DOHH2 (cell line): ENCODE measurements at regions not wholly inside any gene's neighbourhood (a gene's known extent, or its start where the extent isn't known, plus 50 kb on each side); places are given as distances from the start of the nearest gene placed in this dataset.

Experiments used
- H3F3A ChIP-seq: fragments of 200-600 bp; sonication (generic), shearing (Covaris generic); 2 replicates; pipeline ENCODE4 v1.6.0; 2016; ENCODE audit warnings: antibody characterized with exemption, mild to moderate bottlenecking; ENCODE audit not compliant: control insufficient read depth, insufficient read depth
- H3K27ac ChIP-seq: fragments of 200-600 bp; sonication (generic); 2 replicates; pipeline ENCODE4 v1.5.1; 2014; ENCODE audit warnings: low read depth, mild to moderate bottlenecking, low read length, moderate library complexity
- H3K27me3 ChIP-seq: fragments of 200-600 bp; sonication (generic); 2 replicates; pipeline ENCODE4 v1.6.1; 2014; ENCODE audit warnings: mild to moderate bottlenecking, low read length, mixed read lengths; ENCODE audit not compliant: control insufficient read depth
- H3K36me3 ChIP-seq: fragments of 200-600 bp; sonication (generic); 2 replicates; pipeline ENCODE4 v1.6.1; 2014; ENCODE audit warnings: mild to moderate bottlenecking, low read length, moderate library complexity, mixed read lengths; ENCODE audit not compliant: control insufficient read depth
- H3K4me1 ChIP-seq: fragments of 200-600 bp; sonication (generic); 2 replicates; pipeline ENCODE4 v1.6.1; 2014; ENCODE audit warnings: mild to moderate bottlenecking, low read length, mixed read lengths; ENCODE audit not compliant: control insufficient read depth
- H3K4me2 ChIP-seq: fragments of 200-600 bp; sonication (generic); 2 replicates; pipeline ENCODE4 v1.6.0; 2014; ENCODE audit warnings: mild to moderate bottlenecking, low read length, moderate library complexity
- H3K4me3 ChIP-seq: fragments of 200-600 bp; sonication (generic); 2 replicates; pipeline ENCODE4 v1.5.1; 2014; ENCODE audit warnings: mild to moderate bottlenecking, low read length, mixed read lengths
- H3K79me2 ChIP-seq: fragments of 200-600 bp; sonication (generic); 2 replicates; pipeline ENCODE4 v1.6.1; 2014; ENCODE audit warnings: mild to moderate bottlenecking, low read length, mixed read lengths; ENCODE audit not compliant: control insufficient read depth
- H3K9me2 ChIP-seq: fragments of 200-600 bp; sonication (generic); replicated peaks from 2 replicates; pipeline ENCODE4 v1.6.1; 2014; ENCODE audit warnings: mild to moderate bottlenecking, low read length, mixed read lengths; ENCODE audit not compliant: control insufficient read depth
- H3K9me3 ChIP-seq: fragments of 200-600 bp; sonication (generic); 2 replicates; pipeline ENCODE4 v1.6.1; 2014; ENCODE audit warnings: antibody characterized with exemption, low read length, mixed read lengths; ENCODE audit not compliant: control insufficient read depth, insufficient read depth
- H4K20me1 ChIP-seq: fragments of 200-600 bp; sonication (generic); 2 replicates; pipeline ENCODE4 v1.6.0; 2014; ENCODE audit warnings: low read depth, mild to moderate bottlenecking, antibody characterized with exemption, low read length, moderate library complexity; ENCODE audit not compliant: control insufficient read depth, insufficient read depth
- EZH2phosphoT487 ChIP-seq: fragments of 200-600 bp; sonication (generic); IDR thresholded peaks from 2 replicates; pipeline ENCODE4 v1.6.1; 2017; ENCODE audit warnings: borderline replicate concordance, mild to moderate bottlenecking, antibody characterized with exemption, low read length, moderate library complexity, mixed read lengths
- TF ChIP-seq, protein P1 (sequence below): fragments of 200-600 bp; sonication (generic); IDR thresholded peaks from one replicate; pipeline ENCODE4 v1.5.1; 2014; ENCODE audit warnings: antibody characterized with exemption, mild to moderate bottlenecking, low read depth, low read length; ENCODE audit not compliant: poor library complexity, severe bottlenecking

DNA sequence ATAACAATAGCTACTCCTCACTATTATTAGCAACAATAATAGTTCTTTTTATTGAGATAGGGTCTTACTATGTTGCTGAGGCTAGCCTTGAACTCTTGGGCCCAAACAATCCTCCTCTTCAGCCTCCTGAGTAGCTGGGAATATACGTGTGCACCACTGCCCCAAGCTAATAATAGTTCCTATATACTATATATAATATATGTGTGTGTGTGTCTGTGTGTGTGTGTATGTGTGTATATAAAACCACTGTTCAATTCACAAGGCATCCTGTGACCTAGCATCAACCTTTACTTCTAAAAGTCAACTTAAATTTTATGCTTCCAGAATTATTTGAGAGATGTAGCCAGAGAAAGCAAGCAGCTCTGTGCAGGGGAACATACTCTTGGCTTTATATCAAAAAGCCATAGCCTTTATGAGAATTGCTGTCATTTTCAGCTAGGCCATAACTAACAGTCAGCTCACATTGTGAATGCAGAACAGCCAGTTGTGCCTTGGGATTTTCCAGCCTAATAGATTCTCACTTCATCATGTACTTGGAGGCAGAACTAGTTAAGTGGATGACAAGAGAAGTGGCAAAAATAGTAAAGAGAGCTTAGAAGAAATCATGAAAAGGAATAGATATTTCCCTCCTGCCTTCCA, 665.5 kb downstream of the NYAP2 start:
- Histone ChIP-seq H3K27ac (no peak overlapping the region), H3K9me2 (no peaks in the 10 kb centered on the region), H3K27me3 (no peaks in the 10 kb centered on the region), H3F3A (no peaks in the 10 kb centered on the region), H3K36me3 (no peaks in the 10 kb centered on the region), H3K9me3 (no peaks in the 10 kb centered on the region), H3K79me2 (no peaks in the 10 kb centered on the region), H3K4me1 (no peaks in the 10 kb centered on the region), H4K20me1 (no peaks in the 10 kb centered on the region), H3K4me3 (no peak overlapping the region), H3K4me2 (no peak overlapping the region)
- TF ChIP-seq EZH2phosphoT487, result no peak
- TF ChIP-seq, protein P1, sequence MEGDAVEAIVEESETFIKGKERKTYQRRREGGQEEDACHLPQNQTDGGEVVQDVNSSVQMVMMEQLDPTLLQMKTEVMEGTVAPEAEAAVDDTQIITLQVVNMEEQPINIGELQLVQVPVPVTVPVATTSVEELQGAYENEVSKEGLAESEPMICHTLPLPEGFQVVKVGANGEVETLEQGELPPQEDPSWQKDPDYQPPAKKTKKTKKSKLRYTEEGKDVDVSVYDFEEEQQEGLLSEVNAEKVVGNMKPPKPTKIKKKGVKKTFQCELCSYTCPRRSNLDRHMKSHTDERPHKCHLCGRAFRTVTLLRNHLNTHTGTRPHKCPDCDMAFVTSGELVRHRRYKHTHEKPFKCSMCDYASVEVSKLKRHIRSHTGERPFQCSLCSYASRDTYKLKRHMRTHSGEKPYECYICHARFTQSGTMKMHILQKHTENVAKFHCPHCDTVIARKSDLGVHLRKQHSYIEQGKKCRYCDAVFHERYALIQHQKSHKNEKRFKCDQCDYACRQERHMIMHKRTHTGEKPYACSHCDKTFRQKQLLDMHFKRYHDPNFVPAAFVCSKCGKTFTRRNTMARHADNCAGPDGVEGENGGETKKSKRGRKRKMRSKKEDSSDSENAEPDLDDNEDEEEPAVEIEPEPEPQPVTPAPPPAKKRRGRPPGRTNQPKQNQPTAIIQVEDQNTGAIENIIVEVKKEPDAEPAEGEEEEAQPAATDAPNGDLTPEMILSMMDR, result no peak

DNA sequence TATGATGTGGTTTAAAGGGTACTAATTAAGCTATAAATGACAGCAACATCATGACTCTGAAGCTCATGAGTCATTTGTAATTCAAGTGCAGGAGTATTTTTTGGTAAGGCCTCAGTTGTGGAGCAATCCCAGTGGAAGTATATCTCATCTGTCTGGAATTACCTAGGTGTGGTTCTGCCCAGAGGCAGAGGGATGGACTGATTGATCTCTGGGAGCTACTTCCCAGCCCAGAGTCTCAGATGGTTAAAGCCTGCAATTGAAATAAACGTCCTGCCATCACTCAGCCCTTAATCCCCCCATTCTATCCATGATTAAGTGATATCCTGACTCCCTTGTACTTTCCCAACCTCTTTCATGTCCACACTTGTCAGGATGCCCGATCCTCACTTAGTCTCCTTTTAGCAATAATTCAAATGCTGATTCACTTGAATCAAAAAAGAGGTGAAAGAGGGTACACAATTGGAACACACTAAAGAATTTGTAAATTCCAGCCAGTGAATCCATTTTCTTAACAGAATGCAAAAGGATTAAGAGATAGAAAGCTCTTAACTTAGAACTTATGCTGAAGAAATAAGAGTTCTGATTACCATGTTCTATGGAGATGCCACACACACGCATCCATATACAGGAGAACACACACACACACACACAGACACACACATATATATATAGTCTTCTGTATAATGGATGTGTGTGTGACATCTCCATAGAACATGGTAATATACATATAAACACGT, 664.4 kb downstream of the NYAP2 start:
- H3K27ac ChIP-seq, result no peak overlapping the region
- H3K4me2 ChIP-seq, result no peak overlapping the region

GRCh38 chr2:226059961-226060627, 660.6 kb downstream of the NYAP2 start:
- Histone ChIP-seq H3K27ac (no peak overlapping the region), H3K9me2 (no peaks in the 10 kb centered on the region), H3K4me3 (no peak overlapping the region), H4K20me1 (no peaks in the 10 kb centered on the region), H3F3A (no peaks in the 10 kb centered on the region), H3K9me3 (no peaks in the 10 kb centered on the region), H3K79me2 (no peaks in the 10 kb centered on the region), H3K4me2 (no peak overlapping the region), H3K4me1 (peaks cover 4% of the 10 kb centered on the region; the same call in 1 of the 2 replicates), H3K36me3 (no peaks in the 10 kb centered on the region), H3K27me3 (no peaks in the 10 kb centered on the region)
- TF ChIP-seq EZH2phosphoT487, result no peak
- TF ChIP-seq, protein P1, result no peak

More for the DNA sequence above, 664.4 kb downstream of the NYAP2 start:
- Histone ChIP-seq H3K36me3 (no peaks in the 10 kb centered on the region), H3K79me2 (no peaks in the 10 kb centered on the region), H3K4me1 (no peaks in the 10 kb centered on the region), H3K9me3 (no peaks in the 10 kb centered on the region), H3K27me3 (no peaks in the 10 kb centered on the region), H3F3A (no peaks in the 10 kb centered on the region), H4K20me1 (no peaks in the 10 kb centered on the region), H3K4me3 (no peak overlapping the region), H3K9me2 (no peaks in the 10 kb centered on the region)
- TF ChIP-seq EZH2phosphoT487, result no peak
- TF ChIP-seq, protein P1, result no peak
